Retinal pigment epithelial cell (primary cell): ENCODE measurements at regions not wholly inside any gene's neighbourhood (a gene's known extent, or its start where the extent isn't known, plus 50 kb on each side); places are given as distances from the start of the nearest gene placed in this dataset.
"Not testable (repeated sequence)": the region's sequence is repeated elsewhere in the genome, so short reads cannot be mapped to it uniquely, and the experiment has no call there.

Experiments used
- DNase-seq: peaks from one replicate; pipeline ENCODE4 v3.0.0-alpha.2; 2010; ENCODE audit warnings: low read depth
- H3K4me3 ChIP-seq: 2 replicates; pipeline ENCODE4 v1.5.1; 2011; ENCODE audit warnings: mild to moderate bottlenecking, low read length, control low read depth, moderate library complexity
- TF ChIP-seq, protein P1 (sequence below): conservative IDR thresholded peaks from 2 replicates; pipeline ENCODE4 v1.5.1; 2011; ENCODE audit warnings: low read depth, low read length, control low read depth, inconsistent platforms

DNA sequence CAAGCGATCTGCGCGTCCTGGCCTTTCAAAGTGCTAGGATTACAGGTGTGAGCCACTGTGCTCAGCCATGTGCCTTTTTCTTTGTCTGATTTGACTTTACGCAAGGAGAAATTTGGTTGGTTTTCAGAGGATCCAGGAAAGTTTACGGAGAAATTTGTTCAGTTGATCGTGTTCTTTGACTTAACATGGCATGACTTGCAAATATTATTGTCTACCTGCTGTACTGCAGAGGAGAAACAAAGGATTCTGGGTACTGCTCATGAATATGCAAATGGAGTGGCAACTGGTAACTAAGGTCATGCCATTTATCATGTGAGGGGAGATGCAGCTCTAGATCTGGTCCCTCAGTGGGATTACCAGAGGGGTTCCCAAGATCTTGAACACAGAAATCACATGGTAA, 68.8 kb upstream of the CHD6 start:
- H3K4me3 ChIP-seq = no peak overlapping the region
- no peak for DNase-seq
- TF ChIP-seq, protein P1, sequence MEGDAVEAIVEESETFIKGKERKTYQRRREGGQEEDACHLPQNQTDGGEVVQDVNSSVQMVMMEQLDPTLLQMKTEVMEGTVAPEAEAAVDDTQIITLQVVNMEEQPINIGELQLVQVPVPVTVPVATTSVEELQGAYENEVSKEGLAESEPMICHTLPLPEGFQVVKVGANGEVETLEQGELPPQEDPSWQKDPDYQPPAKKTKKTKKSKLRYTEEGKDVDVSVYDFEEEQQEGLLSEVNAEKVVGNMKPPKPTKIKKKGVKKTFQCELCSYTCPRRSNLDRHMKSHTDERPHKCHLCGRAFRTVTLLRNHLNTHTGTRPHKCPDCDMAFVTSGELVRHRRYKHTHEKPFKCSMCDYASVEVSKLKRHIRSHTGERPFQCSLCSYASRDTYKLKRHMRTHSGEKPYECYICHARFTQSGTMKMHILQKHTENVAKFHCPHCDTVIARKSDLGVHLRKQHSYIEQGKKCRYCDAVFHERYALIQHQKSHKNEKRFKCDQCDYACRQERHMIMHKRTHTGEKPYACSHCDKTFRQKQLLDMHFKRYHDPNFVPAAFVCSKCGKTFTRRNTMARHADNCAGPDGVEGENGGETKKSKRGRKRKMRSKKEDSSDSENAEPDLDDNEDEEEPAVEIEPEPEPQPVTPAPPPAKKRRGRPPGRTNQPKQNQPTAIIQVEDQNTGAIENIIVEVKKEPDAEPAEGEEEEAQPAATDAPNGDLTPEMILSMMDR = no peak

DNA sequence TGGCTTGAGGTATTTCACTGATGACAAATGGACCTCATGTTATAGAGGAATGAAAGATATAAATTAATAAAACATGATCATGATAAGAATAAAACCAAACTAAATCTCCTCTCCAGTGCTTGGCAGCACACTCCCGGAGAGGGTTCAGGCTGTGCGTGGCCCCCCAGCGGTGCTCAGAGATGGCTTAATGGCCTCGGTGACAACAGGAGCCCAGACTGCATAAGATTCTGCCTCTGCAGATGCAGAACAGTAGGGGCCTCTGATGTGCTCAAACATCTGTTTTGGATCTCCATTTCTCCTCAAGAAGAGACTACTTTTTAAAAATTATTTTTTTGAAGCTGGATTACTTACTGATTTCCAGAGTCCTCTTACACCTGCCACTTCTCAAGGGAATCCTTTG, 67.0 kb upstream of the CHD6 start:
- not testable (repeated sequence) for DNase-seq

DNA sequence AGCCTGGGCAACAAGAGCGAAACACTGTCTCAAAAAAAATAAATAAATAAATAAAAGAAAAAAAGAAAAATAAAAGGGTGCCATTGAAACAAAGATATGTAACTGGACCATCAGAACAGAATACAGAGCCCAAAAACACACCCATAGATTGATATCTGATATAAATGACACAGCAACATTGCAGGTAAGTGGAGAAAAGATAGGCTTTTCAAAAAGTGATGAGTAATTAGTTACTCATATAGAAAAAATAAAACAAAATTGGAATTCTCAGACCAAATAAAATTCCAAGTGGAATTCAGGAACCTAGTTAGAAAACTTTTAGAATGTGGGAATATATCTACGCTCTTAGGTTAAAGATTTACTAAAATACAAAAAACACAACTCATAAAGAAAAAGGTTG, 60.6 kb upstream of the CHD6 start:
- DNase-seq = no peak
- TF ChIP-seq, protein P1 = no peak
- no peak overlapping the region for H3K4me3 ChIP-seq

More for the DNA sequence above, 67.0 kb upstream of the CHD6 start:
- H3K4me3 ChIP-seq = not testable (repeated sequence)

DNA sequence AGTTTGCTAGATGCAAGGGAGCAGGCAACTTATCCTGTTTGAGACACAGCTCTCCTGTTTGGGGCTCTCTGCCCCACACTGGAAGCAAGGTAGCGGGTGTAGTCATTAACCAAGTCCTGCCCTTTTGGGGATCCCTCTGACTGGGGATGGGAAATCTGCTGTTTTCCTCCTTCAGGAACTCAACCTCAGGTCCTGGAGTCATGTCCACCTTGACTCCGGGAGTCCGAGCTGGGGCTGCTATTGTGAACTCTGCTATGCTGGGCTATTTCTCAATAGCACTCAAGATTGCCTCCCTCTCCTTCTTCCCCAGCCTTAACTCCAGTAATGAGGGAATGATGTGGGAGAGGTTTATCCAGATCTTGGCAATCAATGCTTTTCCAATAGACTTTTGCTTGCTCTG, 54.1 kb upstream of the CHD6 start:
- no peak for DNase-seq
- H3K4me3 ChIP-seq = no peak overlapping the region
- TF ChIP-seq, protein P1 = no peak

DNA sequence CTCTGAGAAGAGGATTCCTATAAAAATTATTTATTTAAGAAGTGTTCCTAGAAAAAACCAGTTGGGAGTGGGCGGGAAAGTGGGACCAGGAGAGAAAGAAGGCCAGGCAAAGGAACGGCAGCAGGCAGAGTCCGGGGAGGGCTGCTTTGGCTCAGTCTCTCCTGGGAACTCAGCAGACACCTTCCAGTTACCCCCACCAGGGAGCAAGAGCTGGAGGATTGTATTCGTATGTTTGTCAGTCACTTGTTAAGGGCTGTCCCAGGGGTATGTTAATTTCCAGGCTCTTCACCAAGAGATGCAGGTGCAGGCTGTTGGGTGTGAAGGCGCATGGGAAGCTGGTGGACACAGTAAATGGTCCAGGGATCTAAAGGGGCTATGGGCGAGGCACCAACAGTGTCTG, 53.0 kb upstream of the CHD6 start:
- DNase-seq = no peak
- TF ChIP-seq, protein P1 = no peak
- H3K4me3 ChIP-seq = no peak overlapping the region

DNA sequence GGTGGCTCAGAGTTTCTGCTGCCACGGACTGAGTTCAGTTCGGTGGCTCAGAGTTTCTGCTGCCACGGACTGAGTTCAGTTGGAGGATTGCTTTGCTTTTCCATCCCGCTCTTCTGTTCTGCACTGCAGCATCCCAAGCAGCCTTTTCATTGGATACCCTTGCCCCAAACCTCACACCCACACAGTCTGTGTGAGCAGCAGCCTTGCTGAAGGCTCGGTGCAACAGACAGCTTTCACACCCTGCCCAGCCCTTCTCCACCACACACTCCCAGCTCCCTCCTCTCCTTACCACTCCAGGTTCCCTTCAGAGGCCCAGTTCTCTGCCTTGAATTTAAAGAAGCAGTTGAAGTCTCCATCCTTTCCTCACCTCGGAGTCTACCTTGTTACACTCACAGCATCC, 52.5 kb upstream of the CHD6 start:
- no peak overlapping the region for H3K4me3 ChIP-seq
- no peak for DNase-seq
- TF ChIP-seq, protein P1 = no peak

DNA sequence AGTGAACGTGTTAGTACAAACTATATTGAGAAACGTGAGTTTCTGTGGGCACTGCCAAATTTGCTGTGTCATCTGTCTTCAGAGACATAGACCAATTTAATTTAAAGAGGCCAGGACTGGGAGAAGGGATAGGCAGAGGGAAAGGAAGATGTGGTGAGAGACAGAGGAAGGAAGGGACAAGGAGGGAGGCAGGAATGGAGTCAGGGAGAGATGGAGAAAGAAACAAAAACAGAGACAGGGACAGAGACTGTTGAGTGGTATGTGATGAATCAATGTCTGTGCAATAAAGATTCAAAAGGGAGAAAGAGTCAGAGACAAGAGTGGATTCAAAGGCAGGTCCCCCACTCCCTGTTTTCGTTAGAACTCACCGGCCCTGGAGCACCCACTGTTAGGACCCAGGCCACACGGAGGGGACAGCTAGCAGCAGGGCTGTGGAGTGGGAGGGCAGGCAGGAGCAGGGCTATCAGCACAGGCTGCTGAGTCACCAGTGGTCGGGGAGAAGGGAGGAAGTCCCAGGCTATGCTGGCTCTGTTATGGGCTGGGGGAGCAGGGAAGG, 51.6 kb upstream of the CHD6 start:
- no peak for DNase-seq
- H3K4me3 ChIP-seq = no peak overlapping the region
- TF ChIP-seq, protein P1 = no peak
